Kidney epithelial cell (primary cell): ENCODE measurements at regions not wholly inside any gene's neighbourhood (a gene's known extent, or its start where the extent isn't known, plus 50 kb on each side); places are given as distances from the start of the nearest gene placed in this dataset.

Experiments used
- DNase-seq: peaks from one replicate; pipeline ENCODE4 v3.0.0-alpha.2; 2010; ENCODE audit warnings: low read depth
- H3K27me3 ChIP-seq: 2 replicates; pipeline ENCODE4 v1.6.0; 2011; ENCODE audit warnings: low read length; ENCODE audit not compliant: control insufficient read depth, insufficient read depth
- H3K36me3 ChIP-seq: 2 replicates; pipeline ENCODE4 v1.5.1; 2011; ENCODE audit warnings: low read length; ENCODE audit not compliant: control insufficient read depth, insufficient read depth
- H3K4me3 ChIP-seq: 2 replicates; pipeline ENCODE4 v1.5.1; 2011; ENCODE audit warnings: low read depth, mild to moderate bottlenecking, control low read depth, low read length
- CTCF ChIP-seq: IDR thresholded peaks from 2 replicates; pipeline ENCODE4 v1.5.1; 2011; ENCODE audit warnings: mild to moderate bottlenecking, moderate library complexity, low read length, control low read depth, inconsistent platforms; ENCODE audit not compliant: insufficient read depth, poor library complexity, severe bottlenecking

GRCh38 chr1:116819081-116819480 is 64.9 kb downstream of the CD2 start:
- TF ChIP-seq CTCF = no peak
- DNase-seq = no peak
- no peaks in the 10 kb centered on the region for H3K36me3 ChIP-seq

GRCh38 chr1:116820369-116820768 is 66.1 kb downstream of the CD2 start:
- peak; percentile 86 for DNase-seq
- no peak for TF ChIP-seq CTCF
- Histone ChIP-seq H3K27me3 (no peaks in the 10 kb centered on the region), H3K4me3 (no peak overlapping the region), H3K36me3 (no peaks in the 10 kb centered on the region)

More at GRCh38 chr1:116819081-116819480, 64.9 kb downstream of the CD2 start:
- H3K27me3 ChIP-seq = no peaks in the 10 kb centered on the region
- H3K4me3 ChIP-seq = no peak overlapping the region

- no peak for TF ChIP-seq CTCF
- no peaks in the 10 kb centered on the region for H3K27me3 ChIP-seq
- no peak for DNase-seq
Observed at GRCh38 chr1:116821763-116822162, 67.5 kb downstream of the CD2 start.

GRCh38 chr1:116824631-116825206 is 70.5 kb downstream of the CD2 start:
- Histone ChIP-seq H3K36me3 (no peaks in the 10 kb centered on the region), H3K27me3 (no peaks in the 10 kb centered on the region), H3K4me3 (no peak overlapping the region)
- no peak for DNase-seq
- TF ChIP-seq CTCF = no peak

More at GRCh38 chr1:116821763-116822162, 67.5 kb downstream of the CD2 start:
- Histone ChIP-seq H3K36me3 (no peaks in the 10 kb centered on the region), H3K4me3 (no peak overlapping the region)

GRCh38 chr1:116825207-116825719 is 71.0 kb downstream of the CD2 start:
- TF ChIP-seq CTCF = no peak
- no peak for DNase-seq
- no peak overlapping the region for H3K4me3 ChIP-seq
- no peaks in the 10 kb centered on the region for H3K36me3 ChIP-seq
- H3K27me3 ChIP-seq = no peaks in the 10 kb centered on the region
